ENCODE measurements at regions not wholly inside any gene's neighbourhood (a gene's known extent, or its start where the extent isn't known, plus 50 kb on each side); places are given as distances from the start of the nearest gene placed in this dataset.

DNA sequence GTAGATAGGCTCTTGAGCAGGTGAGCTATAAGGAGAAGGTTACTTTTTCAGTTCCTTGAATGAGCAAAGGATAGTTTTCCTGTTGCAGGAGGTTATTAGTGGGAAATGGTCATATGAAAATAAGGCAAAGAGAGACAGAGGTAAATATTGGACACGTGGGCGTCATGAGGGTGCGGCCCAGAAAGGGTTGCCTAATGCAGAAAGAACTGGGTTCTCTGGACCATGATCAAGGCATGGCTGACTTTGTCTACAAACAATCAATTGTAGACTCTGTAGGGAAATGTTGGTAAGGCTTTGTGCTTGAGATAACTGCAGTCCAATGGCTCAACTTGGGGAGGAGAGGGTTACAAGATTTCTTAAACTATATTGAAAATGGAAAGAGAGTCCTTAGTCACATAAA lies 585.8 kb downstream of the BCL11A start:
- TF ChIP-seq, protein P1, sequence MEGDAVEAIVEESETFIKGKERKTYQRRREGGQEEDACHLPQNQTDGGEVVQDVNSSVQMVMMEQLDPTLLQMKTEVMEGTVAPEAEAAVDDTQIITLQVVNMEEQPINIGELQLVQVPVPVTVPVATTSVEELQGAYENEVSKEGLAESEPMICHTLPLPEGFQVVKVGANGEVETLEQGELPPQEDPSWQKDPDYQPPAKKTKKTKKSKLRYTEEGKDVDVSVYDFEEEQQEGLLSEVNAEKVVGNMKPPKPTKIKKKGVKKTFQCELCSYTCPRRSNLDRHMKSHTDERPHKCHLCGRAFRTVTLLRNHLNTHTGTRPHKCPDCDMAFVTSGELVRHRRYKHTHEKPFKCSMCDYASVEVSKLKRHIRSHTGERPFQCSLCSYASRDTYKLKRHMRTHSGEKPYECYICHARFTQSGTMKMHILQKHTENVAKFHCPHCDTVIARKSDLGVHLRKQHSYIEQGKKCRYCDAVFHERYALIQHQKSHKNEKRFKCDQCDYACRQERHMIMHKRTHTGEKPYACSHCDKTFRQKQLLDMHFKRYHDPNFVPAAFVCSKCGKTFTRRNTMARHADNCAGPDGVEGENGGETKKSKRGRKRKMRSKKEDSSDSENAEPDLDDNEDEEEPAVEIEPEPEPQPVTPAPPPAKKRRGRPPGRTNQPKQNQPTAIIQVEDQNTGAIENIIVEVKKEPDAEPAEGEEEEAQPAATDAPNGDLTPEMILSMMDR (IDR thresholded peaks at IDR 0.05), result no peak
- TF ChIP-seq POLR2AphosphoS5 (IDR thresholded peaks at IDR 0.05), result no peak
